Esophagus mucosa (tissue), 1 donor: ENCODE measurements at regions not wholly inside any gene's neighbourhood (a gene's known extent, or its start where the extent isn't known, plus 50 kb on each side); places are given as distances from the start of the nearest gene placed in this dataset.
A peak's percentile ranks its signal among the peaks of the same experiment; 100 is the strongest.

Experiments used
- ATAC-seq: fragments of 200-7000 bp; cut with Tn5 transposase; one replicate; pipeline ENCODE4 v1.9.1; 2020
- donor health status: DM: yes; HTN: yes; CAD: no.

- ATAC-seq, result no peak
These were observed 90.6 kb upstream of the CACNA1E start for GRCh38 chr1:181392613-181393220.

- ATAC-seq, result no peak
These were observed 88.6 kb upstream of the CACNA1E start for GRCh38 chr1:181394766-181395165.

GRCh38 chr1:181396171-181396670 is 87.1 kb upstream of the CACNA1E start:
- ATAC-seq, result peak; percentile 42

- ATAC-seq, result no peak
These were observed 86.5 kb upstream of the CACNA1E start for GRCh38 chr1:181396811-181397210.

- no peak for ATAC-seq
These were observed 85.5 kb upstream of the CACNA1E start for GRCh38 chr1:181397845-181398244.

GRCh38 chr1:181398544-181398943 is 84.8 kb upstream of the CACNA1E start:
- no peak for ATAC-seq

- no peak for ATAC-seq
These were observed 77.7 kb upstream of the CACNA1E start for GRCh38 chr1:181405584-181405983.

DNA sequence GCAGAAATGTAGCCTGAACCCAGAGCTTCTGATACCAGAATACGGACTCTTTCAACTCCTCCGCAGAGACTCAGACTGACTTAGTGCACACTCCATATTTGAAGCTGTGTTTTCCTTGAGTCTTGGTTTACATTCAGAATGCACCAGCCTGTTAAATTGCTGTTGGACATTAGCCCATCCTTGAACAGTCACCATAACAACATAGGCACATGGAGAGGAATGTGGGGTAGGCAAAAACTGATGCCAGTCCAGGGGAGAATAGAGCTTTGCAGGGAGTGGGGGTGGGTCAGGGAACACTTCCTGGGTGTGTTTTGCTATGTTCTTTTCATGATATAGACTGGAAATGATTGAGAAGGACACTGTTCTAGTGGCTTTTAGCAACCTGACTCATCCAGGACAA is 76.3 kb upstream of the CACNA1E start:
- no peak for ATAC-seq

GRCh38 chr1:181409981-181410380 is 73.3 kb upstream of the CACNA1E start:
- no peak for ATAC-seq

GRCh38 chr1:181412746-181413145 is 70.6 kb upstream of the CACNA1E start:
- no peak for ATAC-seq

DNA sequence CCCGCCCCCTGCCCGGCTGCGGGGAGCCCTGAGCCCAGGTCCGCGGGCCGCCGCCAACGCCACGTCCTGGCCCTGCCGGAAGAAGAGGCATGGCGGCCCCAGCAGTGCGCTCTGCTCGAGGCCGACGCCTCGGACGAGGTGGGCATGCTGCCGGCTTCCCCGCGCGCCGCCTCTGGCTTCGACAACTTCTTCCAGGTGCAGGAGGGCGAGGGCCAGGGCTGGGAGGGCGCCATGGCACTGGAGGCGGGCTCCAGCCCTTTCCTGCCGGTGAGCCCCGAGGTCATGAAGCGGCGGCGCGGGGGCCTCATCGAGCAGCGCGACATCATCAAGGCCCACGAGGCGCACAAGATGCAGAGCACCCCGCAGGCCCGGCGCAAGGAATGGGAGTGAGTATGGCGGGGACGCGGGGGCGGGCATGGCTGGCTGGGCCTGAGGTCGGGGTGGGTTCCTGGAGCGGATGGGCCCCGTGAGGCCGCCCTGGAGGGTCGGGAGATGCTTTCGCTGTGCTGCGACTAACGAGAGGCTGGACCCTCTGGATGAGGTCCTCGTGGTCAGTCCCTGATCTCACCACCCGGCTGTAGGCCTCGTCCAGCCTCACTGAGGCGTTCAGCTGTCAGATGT is 70.0 kb upstream of the CACNA1E start:
- no peak for ATAC-seq

DNA sequence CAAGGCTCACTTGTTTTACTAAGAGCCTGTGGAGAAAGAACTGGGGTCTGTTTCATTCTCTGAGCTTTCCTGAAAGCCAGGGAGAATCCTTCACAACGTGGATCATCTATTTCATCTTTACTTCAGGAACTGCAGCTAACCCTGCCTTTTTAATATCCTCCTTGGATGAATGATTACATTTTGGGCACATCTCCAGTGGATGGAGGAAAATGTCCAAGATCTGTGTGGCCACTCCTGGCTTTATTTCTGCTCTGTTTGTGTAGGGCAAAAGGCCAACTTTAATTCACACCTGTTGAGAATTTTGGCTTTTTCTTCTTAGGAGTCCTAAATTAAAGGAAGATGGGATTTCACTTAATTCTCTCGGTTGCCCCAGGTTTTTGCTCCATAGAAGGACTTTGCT is 69.5 kb upstream of the CACNA1E start:
- ATAC-seq, result no peak

DNA sequence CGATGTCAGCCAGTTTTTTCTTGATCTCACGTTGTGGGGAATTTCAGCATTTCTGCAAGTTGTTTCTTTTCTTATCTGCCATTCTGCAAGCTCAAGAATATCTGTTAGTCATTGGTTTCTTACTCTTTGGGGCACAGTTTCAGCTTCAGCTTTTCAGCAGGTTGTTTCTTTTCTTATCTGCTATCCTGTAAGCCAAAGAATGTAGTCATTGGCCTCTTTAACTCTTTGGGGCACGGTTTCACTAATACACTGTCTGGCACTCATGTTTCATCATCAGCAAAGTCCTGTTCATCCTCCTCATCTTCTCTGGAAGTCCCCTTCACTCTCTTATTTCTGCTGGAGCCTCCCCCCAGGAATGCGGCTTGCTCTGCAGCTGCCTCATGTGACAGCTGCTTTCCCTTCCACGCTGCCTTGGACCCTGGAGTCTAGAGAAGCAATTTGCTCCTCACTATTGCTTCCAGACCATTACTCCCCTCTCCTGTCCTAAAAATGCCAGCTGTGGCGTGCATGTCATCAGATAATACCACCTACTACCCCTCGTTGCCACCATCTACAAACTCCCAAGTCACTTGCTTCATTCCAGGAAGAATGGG is 67.0 kb upstream of the CACNA1E start:
- no peak for ATAC-seq

- no peak for ATAC-seq
These were observed 65.4 kb upstream of the CACNA1E start for GRCh38 chr1:181417915-181418314.

- ATAC-seq, result peak; percentile 55
These were observed 59.9 kb upstream of the CACNA1E start for GRCh38 chr1:181423301-181423918.

DNA sequence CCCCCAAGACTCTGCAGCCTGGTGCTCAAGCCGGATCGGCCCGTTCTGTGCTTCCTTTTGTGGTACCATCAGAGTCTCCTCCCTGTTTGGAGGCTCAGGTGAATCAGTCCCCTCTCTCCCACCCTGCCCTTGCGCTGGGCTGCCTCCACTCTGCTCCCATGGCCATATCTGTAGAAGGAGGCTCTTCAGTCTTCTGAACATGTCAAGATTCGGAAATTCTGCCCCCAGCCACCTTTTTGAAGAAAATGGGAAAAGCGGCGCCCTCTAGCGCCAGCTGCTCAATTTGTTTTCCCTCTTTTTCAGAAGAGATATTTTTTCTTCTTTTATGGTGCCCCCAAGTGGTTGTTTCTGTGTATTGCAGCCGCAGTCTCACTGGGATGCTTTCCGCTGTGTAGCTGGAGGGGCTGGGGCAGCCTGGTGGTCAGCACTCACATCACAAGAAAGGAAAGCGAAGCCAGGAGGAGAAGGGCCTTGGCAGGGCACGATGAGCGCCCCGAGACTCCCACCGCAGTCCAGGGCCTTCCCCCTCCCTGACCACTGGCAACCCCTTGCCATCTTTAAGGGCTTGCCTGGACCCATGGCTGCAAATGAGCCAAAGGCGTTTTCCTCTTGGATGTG is 58.4 kb upstream of the CACNA1E start:
- ATAC-seq, result peak; percentile 68

DNA sequence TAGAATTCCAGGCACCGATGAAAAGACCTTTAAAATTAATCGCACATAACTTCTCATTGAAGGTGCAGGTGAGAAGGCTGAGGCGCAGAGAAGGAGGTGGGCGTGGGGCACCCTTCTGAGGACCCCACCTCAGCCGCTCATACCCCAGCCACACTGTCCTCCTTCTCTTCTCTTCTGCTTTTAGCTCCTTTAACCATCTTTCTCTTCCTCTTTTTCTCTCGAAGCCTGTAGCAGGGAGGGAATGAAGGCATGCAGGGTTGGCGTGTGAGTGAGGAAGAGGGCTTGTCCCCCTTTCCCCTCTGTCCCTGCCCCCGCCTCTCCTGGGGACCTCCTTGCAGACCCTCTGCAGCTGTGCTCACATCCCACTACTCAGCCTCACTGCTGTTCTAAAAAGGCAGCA is 57.8 kb upstream of the CACNA1E start:
- ATAC-seq, result no peak

DNA sequence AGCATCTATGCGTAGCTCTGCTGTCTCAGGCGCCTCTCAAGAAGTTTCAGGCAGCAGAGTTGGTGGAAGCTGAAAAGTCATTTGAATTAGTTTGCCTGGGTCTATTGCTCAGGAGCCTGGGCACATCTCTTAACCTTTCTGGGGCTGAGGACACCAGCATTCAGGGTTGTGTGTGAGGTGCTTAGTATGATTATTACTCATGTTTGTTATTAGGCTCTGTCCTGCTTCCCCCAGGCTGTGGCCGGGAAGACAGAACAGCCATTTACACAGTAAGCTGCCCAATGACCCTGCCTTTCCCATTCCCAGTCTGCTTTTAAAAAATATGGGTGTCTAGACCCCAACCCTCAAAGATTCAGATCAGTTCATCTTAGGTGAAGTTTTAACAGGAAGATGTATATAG is 53.9 kb upstream of the CACNA1E start:
- ATAC-seq, result no peak

DNA sequence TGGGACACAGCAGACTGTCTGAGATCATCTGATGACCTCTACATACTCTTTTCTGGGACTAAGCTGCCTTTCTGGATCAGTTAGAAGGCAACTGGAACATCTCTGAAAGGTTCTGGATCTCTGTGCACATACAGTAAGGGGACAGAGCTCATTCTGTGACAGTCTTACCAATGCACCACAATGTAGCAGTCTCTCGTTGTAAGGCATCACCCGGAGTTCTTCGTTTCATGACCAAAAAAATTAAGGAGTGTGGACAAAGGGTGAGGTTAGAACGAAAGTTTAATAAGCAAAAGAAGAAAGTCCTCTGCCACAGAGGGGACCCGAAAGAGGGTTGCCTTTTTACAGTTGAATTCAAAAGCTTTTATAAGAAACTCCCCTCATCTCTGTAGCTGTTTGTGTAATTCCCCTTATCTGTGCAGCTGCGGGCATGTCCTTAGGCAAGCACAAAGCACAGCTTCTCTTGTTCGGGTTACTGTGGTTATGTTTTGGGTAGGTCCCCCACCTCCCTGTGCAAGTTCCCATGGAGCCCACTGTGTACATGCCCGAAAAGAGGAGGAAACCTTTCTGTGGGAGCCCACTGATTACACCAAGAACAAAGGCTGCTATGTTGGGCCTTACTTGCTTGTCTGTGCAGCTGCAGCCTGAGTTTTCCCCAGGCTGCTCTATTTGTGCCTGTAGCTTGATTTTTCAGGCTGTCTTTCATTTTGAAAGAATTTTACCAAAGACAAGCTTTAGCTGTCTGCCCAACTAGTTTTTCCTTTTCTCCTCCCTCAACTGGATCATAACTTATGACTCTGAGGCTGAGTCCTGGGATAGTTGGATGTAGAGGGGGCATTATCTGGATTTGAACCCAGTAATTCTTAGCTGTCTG is 53.1 kb upstream of the CACNA1E start:
- ATAC-seq, result no peak
